DMS114 treated with DMSO at 0.1 percent for 48 hours (cell line): ENCODE measurements at regions not wholly inside any gene's neighbourhood (a gene's known extent, or its start where the extent isn't known, plus 50 kb on each side); places are given as distances from the start of the nearest gene placed in this dataset.
"Not testable (repeated sequence)": the region's sequence is repeated elsewhere in the genome, so short reads cannot be mapped to it uniquely, and the experiment has no call there.

Experiments
- DNase-seq: peaks from one replicate; lab custom pipeline; 2025; ENCODE audit not compliant: unreplicated experiment; lab: John Stamatoyannopoulos, UW

DNA sequence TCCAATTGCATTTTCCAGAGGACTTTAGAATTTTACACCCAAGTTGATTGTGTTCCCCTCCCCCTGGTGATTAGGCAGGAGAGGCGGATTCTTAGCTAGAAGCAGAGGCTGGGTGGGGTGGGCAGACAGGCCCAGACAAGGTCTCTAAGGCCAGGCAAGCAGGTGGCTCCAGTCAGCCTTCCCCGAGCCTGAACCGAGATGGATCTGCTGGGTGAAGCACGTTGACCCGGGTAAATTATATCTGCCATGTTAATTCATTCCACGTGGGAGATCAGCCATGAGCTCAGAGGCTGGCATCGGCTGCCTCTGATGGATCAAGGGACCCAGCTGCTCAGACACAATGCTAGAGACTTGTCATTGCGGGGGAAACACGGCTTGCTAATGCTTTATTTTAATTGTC is 159.5 kb upstream of the MAFB start:
- no peak for DNase-seq

DNA sequence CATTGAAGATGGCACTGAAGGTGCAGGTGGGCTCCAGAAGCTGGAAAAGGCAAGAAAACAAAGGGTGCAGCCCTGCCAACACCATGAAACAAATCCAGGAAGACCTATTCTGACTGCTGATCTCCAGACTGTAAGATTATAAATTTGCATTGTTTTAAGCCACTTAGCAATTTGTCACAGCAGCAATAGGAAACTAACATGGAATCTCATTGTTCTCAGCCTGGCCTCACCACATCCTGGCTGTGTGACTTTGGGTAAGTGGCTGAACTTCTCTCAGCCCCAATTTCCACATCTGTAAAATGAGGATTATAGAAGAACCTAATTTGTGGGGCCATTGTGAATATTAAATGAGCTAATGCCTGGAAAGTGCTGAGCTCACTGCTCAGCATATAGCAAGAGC is 160.4 kb upstream of the MAFB start:
- no peak for DNase-seq

DNA sequence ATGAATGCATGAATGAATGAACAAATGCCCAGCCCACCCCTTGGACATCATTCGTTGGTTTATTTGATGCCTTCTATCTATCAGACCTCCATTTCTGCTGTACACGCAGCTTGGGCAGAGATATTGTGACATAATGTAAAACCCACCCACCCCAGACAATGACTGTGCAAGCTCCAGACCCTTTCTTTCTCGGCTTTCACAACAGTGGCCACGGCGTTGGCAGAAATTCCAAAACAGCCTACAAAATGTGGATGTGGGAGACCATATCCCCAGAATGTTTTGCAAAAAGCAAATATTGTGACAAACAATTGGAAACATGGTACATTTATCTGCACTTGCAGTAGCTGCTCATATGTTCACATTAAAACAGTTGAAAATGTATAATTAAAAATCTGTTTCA is 162.0 kb upstream of the MAFB start:
- no peak for DNase-seq

DNA sequence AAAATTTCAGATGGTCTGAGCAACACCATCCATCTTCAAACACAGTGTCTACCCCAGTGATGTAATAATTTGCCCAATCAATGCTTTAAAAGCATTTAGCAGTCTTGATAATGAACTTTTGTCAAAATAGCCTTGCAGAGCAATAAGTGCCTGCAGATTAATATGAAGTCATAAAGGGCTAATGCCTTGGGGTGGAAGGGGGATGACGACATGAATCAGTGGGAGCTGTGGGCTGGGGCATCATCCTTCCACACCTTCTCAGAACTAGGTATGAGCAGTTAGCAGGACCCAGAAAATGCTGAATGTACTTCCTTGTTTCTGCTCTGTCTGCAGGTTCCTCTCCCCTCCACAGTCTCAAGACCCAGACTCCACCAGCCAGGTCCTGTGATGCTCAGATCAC is 166.2 kb upstream of the MAFB start:
- no peak for DNase-seq

DNA sequence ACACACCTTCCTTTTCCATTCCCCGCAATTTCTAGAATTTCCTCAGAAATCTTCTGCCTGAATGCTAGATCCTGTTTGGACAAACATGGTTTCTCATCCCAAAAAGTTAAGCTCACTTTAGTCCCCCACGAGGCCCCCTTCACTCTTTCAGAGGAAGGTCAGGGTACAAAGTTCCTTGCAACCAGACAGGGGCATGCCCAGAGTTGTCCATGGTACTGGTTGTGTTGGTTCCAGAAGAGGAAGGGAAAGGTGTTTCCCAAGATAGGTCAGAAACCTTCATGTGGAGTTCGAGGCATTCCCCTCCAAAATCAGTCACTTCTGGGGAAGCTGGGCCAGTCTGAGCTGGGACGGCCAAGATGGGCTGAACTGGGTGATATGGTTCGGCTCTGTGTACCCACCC is 167.6 kb upstream of the MAFB start:
- no peak for DNase-seq

DNA sequence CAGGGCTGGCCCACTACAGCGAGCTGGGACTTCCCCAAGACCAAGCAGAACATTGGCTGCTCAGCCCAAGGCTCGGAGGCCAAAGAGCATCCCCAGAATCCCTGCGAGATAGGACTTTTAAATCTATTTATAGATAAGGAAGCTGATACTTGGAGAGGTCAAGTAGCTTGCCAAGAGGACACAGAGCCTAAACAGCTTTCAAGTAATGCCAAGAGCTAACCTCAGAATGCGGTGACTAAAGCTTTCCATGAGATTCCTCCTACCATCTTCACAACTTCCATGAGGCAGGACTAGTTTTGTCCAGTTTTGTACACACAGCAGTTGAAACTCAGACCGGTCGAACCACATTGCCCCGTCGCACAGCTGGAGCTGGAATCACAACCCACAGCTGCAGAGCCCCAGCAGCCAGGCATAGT is 168.1 kb upstream of the TOP1 start:
- DNase-seq: no peak

DNA sequence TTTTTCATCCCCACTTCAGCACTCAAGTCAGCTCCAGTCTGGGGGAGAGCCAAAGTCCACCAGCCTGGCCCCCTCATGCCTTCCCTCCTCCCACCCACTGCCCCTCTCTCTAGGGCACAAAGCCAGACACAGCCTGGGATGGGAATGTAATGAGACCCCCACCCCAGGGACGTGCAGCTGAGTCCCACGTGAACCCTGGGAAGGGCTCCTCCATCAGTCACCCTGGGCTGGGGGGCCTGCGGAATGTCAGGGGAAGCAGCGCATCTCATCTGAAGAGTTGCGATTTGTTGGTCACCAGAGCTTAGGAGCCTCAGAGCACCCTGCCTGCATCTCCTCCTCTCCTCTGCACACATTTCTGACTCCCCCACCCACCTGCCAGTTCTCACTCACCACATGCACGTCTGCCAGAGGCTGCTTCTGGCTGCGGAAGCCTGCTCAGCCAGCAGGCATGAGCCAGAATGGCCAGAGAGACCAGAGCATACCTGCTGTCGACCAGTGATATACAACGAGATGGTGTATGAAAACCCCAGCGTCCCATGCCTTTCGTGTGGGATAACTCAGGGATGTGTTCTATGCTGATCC is 167.1 kb upstream of the TOP1 start:
- no peak for DNase-seq

DNA sequence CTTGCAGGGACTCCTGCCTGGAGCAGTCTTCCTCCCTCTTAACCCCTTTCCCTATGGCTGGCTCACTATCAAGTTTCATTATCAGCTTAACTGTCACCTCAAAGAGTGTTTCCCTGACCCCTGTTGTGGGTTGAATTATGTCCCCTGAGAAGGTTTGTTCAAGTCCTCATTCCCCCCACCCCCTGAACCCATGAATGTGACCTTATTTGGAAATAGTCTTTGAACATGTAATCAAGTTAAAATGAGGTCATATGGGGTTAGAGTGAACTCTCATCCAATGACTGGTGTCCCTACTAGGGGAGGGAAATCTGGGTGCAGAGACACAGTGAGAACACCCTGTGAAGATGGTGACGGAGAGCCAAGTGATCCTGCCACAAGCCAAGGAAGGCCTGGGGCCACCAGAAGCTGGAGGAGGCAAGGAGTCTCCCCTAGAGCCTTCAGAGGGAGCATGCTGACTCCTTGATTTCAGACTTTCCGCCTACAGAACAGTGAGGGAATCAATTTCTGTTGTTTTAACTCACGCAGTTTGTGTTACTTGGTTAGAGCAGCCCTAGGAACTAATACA is 165.2 kb upstream of the TOP1 start:
- DNase-seq: no peak

DNA sequence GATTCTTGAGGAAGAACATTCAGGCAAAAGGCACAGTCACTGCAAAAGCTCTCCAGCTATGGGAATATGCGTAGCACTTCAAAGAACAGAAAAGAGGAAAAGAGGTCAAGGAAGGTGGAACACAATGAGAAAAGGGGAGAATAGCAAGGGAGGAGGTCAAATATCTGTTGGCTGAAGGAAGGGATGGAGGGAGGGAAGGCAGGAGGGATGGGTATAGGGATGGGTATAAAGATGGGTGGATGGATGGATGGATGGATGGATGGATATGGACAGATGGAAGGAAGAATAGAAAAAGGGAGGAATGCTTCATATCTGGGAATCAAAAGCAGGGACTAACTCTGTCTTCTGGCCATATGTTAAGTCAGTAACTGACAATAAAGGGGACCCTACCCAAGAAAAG is 164.2 kb upstream of the TOP1 start:
- DNase-seq: no peak

DNA sequence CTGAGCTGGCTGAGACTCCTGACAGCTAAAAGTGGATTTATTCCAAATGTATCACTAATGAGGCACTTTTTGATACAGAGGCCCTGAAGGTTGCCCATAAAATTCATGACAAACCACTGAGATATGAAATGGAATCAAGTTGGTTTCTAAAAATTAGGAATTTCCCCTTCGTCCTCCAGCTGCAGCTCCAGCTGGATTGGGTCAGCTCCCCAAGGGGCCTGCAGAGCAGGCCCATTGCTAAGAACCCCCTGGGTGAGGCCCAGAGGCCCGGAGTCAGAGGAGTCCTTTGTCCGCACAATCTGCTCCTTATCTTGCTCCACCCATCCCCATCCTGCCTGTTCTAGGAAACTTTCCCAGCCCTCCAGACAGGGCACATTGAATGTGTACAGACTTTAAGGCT is 163.5 kb upstream of the TOP1 start:
- no peak for DNase-seq

DNA sequence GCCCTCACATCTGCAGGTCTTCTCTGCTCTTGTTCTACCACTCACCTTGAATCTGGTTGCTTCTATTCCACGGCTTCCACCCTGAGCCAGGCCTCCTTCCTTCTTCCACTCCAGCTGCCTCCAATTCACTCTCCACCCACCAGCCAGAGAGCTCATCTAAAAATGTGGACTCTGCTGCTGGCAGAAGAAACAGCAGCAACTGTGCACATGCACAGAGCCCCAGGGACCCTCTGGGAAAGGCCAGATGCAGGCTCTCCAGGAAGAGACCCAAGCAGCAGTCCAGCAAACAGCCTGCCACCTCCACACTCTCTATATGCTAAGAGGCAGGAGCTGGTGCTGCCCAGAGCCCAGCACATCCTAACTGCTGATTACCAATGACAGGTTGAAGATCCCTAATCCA is 162.6 kb upstream of the TOP1 start:
- DNase-seq: no peak

DNA sequence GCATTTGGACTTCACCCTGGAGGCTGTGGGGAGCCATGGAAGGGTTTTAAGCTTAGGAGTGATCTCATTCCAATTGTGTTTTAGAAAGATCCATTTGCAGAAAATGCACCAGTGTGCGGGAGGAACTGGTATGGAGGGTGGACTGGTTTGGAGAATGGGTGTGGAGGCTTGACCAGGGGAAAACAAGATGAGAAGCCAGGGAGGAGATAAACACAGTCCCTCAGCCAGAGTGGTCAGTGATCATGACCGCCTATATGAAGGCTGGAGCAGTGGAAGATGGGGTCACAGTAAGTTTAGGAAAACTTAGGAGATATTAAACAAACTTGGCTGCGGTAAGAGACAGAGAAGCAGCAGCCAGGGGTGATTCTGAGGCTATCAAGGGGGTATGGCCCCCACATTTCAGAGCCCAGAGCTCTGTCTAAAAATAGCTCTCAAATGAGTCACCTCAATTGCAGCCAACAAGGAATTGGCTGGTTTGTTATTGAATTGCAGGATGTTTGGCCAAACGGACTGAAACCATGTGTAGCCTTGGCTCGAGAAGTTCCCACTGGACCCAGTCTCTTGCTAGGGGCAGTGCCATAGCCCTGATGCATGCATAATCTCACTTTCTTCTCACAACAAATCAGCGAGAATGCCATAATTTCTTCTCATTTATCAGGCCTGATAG is 159.9 kb upstream of the TOP1 start:
- DNase-seq: no peak

DNA sequence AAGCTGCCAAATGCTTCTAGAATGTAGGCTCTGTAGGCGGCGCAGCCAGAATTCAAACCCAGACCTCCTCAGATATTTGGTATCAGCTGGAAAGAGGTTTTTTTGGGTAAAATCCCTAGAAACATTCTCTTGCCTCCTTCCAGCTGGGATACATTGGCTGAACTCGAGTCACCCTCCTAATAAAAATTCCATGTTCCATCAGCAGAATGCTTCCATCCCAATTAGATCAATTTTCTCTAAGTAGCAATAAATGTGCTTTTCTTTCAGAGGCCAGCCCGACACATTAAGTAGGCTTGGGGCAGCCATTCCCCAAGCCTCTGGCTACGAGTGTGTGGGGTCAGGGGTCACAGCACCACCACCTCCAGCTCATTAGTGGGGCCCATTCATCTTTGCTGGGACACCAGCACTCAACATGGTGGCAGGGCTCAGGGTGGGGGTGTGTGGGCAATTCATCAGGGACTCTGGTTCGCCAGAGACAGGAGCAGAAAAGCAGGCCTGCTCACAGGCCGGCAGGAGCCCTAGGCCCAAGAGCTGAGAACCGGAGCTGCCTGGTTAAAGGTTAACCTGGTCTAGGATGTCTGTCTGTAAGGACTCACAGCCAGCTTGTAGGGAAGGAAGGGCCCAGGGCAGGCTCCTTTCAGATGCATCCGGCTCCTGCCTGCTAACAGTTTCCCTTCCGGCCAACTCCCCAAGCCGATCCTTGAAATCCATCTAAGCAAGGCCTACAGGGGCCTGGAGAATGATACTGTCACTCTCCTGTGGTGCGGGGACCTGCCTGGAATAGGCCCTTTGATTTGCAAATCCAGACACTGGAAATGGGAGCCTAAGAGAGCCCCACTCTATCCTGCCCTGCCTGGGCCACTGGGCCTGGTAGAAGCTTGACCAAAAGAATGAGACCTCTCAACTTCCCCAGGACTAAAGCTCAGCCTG is 159.1 kb upstream of the TOP1 start:
- no peak for DNase-seq

DNA sequence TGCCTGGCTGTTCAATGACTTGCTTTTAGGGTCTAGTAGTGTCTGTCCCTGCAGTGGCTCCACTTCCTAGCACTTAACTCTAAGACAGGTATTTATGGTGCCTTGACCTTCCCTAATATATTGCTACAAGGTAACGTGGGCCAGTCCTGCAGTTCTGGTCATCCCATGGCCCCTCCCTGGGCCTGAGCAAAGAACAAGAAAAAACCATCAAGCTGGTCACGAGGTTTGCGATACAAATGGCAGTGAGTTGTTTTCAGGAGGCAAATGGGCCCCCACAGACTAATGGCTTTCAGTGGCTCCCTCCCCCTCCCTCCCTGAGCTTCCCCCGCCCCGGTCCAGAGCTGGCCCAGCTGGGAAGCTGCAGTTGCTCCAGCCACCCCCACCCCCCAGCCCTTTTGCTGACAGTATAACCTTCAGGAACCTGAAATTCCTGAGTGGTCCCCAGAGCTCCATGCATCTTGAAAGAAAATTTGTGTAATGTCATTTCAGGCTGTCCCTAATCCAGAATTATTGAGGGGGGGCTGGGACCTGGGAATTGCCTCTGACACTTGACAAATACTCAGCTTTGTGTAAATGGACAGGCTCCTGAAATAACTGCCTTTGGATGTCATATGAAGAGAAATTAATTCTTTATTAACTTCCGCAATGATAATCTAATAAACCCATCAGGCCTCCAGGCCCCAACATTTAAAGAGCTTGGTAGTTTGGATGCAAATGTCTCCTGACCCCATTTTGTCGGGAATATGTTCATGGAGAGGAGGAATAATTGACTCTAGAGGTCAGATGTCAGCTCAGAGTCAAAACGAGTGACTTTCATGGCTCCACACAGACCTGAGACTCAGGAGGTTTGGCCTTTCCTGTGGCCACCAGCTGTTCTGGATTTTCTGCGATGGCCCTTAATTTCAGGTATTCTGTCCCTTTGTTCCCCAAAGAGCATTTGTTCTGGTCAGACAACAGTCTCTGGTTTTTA is 153.2 kb upstream of the TOP1 start:
- DNase-seq: no peak

DNA sequence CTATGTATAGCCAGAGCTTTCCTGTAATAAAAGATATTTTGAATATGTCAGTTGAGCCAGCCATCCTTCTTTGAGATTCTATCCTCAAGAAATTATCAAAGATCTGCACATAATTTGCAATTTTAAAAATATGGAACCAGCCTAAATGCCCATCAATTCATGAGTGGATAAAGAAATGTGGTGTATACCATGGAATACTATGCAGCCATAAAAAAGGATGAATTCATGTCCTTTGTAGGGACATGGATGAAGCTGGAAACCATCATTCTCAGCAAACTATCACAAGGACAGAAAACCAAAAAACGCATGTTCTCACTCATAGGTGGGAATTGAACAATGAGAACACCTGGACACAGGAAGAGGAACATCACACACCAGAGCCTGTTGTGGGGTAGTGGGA is 150.5 kb upstream of the TOP1 start:
- DNase-seq: not testable (repeated sequence)

DNA sequence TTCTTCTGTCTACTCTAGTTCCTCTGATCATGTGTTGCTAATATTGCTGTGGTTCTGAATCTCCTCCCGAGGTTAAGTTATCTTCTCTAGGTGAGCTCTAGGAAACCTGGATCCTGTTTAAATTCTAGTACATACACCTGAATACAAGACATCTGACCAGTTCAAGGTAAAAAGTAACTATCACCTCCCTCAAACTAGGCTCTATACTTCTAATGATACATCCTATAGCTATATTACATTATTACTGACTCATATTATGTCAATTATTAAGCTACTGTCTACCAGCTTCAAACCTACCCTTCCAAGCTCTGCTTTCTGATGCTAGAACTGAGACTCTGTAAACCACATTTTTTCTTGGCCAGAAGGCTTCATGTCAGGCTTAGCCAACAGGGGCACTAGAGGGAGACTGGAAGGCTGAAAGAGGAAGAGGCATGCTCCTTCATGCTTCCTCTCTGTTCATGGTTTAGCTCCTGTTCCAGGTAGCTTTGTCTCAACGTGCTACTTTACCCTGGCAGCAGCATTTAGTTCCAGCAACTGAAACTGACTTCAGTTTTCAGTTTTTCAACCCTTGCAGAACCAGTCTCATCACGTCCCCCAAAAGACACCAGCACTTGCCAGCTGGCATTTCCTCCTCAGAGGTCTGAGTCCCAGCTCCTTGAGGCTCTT is 148.4 kb upstream of the TOP1 start:
- no peak for DNase-seq

DNA sequence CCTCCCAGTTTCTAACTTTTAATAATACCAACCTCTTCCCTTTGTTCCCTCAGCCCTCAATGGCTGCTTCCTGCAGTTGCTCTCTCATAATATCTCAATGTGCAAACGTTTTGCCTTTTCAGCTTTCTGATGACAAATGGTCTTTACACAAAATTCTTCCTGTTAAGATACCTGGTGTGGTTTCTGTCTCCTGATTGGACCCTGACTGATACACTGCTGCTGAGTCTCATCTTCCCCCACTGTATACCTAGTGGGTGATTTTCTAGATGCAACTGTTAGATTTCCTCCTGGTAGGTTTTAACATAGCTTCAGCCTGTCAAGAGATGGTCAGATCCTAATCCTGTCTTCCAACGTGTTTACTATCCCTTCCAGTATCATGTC is 147.9 kb upstream of the TOP1 start:
- DNase-seq: no peak

DNA sequence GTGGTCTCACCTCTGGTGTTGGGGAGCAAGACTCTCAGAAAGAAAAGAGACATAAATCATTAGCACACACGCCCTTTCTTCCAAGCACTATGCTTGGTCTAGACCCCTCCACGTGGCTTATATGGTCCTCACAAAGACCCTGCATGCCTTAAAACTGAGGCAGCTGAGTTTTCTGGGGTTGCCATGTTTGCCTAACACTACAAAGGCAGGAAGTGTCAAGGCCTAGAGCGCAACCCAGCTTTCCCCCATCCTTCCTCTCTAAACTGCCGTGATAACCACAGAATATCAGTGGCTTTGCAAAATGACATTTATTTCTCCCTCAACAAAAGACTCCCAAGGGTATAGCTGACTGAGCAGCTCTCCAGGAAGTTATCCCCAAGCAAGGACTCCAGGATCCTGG is 146.5 kb upstream of the TOP1 start:
- no peak for DNase-seq

DNA sequence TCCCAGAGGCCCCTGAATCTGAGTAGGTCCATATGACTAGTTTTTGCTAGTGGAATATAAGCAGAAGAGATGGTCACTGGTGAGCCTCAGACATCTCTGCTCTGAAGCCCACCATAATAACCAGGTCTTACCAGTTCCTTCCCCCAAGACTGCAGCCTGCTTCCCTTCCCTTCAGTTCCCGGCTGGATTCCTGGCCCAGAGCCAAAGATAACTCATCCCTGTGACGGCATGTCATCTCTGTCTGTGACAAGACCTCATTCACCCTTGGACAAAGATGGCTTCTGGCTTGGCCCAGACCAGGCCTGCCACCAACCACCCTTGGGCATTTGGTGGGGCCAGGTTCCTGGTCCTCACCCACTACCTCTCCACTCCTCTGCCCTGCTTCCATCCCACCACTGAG is 145.5 kb upstream of the TOP1 start:
- no peak for DNase-seq

DNA sequence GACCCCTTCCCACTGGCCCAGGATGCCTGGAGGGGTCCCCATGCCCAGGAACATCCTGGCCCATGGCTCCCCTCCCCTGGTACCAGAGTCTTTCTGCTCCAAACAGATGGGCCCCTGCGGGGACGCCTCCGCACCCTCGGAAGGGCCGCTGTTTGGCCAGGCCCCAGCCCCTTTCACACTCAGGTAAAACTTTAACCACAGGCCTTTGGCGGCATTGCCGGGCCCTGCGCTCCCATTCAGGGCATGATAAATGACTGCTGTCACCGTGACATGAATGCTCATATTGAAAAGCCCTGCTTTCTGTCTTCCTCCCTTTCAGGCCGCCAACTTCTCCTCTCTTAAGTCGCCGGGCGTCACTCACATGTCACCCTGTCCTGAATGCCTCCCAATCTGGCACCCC is 141.5 kb upstream of the TOP1 start:
- DNase-seq: no peak
